ENCODE measurements at regions not wholly inside any gene's neighbourhood (a gene's known extent, or its start where the extent isn't known, plus 50 kb on each side); places are given as distances from the start of the nearest gene placed in this dataset.

GRCh38 chr12:81809829-81810595 lies 50.9 kb upstream of the PPFIA2 start:
- Histone ChIP-seq H3K9me3 (ENCODE audit: control insufficient read depth in 4 of 4, low read length in 3 of 4) (no peaks in the 10 kb centered on the region), H3K27me3 (ENCODE audit: control insufficient read depth in 4 of 4, insufficient read depth in 4 of 4, low read length in 3 of 4) (peaks cover 0 to 4% (median 0%) of the 10 kb centered on the region in 4 donors), H3K4me3 (ENCODE audit: low read depth in 1 of 3, low read length in 3 of 3) (no peak overlapping the region), H3K4me1 (ENCODE audit: control insufficient read depth in 4 of 4, insufficient read depth in 4 of 4, low read length in 3 of 4) (no peaks in the 10 kb centered on the region), H3K36me3 (ENCODE audit: control insufficient read depth in 4 of 4, insufficient read depth in 3 of 4, low read depth in 1 of 4, low read length in 3 of 4) (no peaks in the 10 kb centered on the region), H3K27ac (ENCODE audit: low read depth in 1 of 2, low read length in 2 of 2) (no peak overlapping the region), H3K9ac (ENCODE audit: low read depth in 1 of 2, low read length in 2 of 2) (no peak overlapping the region)
- no peak for DNase-seq (ENCODE audit: low spot score)
- TF ChIP-seq FOXA2 (IDR thresholded peaks at IDR 0.05) (no peak), JUND (IDR thresholded peaks at IDR 0.05) (no peak), HNF4G (IDR thresholded peaks at IDR 0.05) (no peak), REST (IDR thresholded peaks at IDR 0.05) (no peak), SP1 (IDR thresholded peaks at IDR 0.05) (no peak), HNF4A (conservative IDR thresholded peaks at IDR 0.05) (no peak), CTCF (IDR thresholded peaks at IDR 0.05; ENCODE audit: low read depth, low read length, missing input control) (no peak), RXRA (IDR thresholded peaks at IDR 0.05) (no peak), FOXA1 (IDR thresholded peaks at IDR 0.05) (no peak)
- WGBS, result 42% methylated on average over 4 of the region's 4 CpGs

GRCh38 chr12:81809113-81809777 lies 50.1 kb upstream of the PPFIA2 start:
- TF ChIP-seq RXRA (IDR thresholded peaks at IDR 0.05), result no peak
- no peak for TF ChIP-seq FOXA2 (IDR thresholded peaks at IDR 0.05)
- no peak for TF ChIP-seq SP1 (IDR thresholded peaks at IDR 0.05)
- TF ChIP-seq YY1 (IDR thresholded peaks at IDR 0.05), result no peak
- no peak for TF ChIP-seq REST (IDR thresholded peaks at IDR 0.05)
- TF ChIP-seq TAF1 (conservative IDR thresholded peaks at IDR 0.05), result no peak
- no peak for TF ChIP-seq GABPA (IDR thresholded peaks at IDR 0.05 in 1 of 2, conservative IDR thresholded peaks at IDR 0.05 in 1 of 2)
- no peak for TF ChIP-seq FOXA1 (IDR thresholded peaks at IDR 0.05)
- TF ChIP-seq EGR1 (IDR thresholded peaks at IDR 0.05; ENCODE audit: low read depth in 2 of 2), result no peak
- TF ChIP-seq ATF3 (IDR thresholded peaks at IDR 0.05), result no peak
- no peak for TF ChIP-seq MAX (IDR thresholded peaks at IDR 0.05)
- no peak for TF ChIP-seq NR2F2 (IDR thresholded peaks at IDR 0.05)
- no peak for TF ChIP-seq JUND (IDR thresholded peaks at IDR 0.05)
- no peak for TF ChIP-seq HNF4A (conservative IDR thresholded peaks at IDR 0.05)
- WGBS, result 64% methylated on average over 4 of the region's 4 CpGs
- Histone ChIP-seq H3K27me3 (ENCODE audit: control insufficient read depth in 4 of 4, insufficient read depth in 4 of 4, low read length in 3 of 4) (peaks cover 0 to 4% (median 0%) of the 10 kb centered on the region in 4 donors), H3K4me1 (ENCODE audit: control insufficient read depth in 4 of 4, insufficient read depth in 4 of 4, low read length in 3 of 4) (no peaks in the 10 kb centered on the region), H3K27ac (ENCODE audit: low read depth in 1 of 2, low read length in 2 of 2) (no peak overlapping the region), H3K4me3 (ENCODE audit: low read depth in 1 of 3, low read length in 3 of 3) (no peak overlapping the region), H3K9me3 (ENCODE audit: control insufficient read depth in 4 of 4, low read length in 3 of 4) (no peaks in the 10 kb centered on the region), H3K9ac (ENCODE audit: low read depth in 1 of 2, low read length in 2 of 2) (no peak overlapping the region), H3K36me3 (ENCODE audit: control insufficient read depth in 4 of 4, insufficient read depth in 3 of 4, low read depth in 1 of 4, low read length in 3 of 4) (no peaks in the 10 kb centered on the region)
- DNase-seq (ENCODE audit: low spot score), result no peak
